GM18511 (cell line): ENCODE measurements at regions not wholly inside any gene's neighbourhood (a gene's known extent, or its start where the extent isn't known, plus 50 kb on each side); places are given as distances from the start of the nearest gene placed in this dataset.

Experiments used
- ATAC-seq: cut with Tn5 transposase; IDR thresholded peaks from one replicate; pipeline ENCODE4 v1.9.1; 2021; ENCODE audit warnings: mild to moderate bottlenecking, moderate library complexity; ENCODE audit not compliant: unreplicated experiment

- no peak for ATAC-seq
Observed at GRCh38 chr1:244191581-244191980, 140.5 kb downstream of the ZBTB18 start.

GRCh38 chr1:244192325-244192724 lies 141.2 kb downstream of the ZBTB18 start:
- no peak for ATAC-seq

- no peak for ATAC-seq
Observed at GRCh38 chr1:244196571-244197285, 145.6 kb downstream of the ZBTB18 start.

- no peak for ATAC-seq
Observed at GRCh38 chr1:244197851-244198375, 146.8 kb downstream of the ZBTB18 start.

- no peak for ATAC-seq
Observed at GRCh38 chr1:244199902-244200301, 148.8 kb downstream of the ZBTB18 start.

- ATAC-seq, result no peak
Observed at GRCh38 chr1:244200596-244200995, 149.5 kb downstream of the ZBTB18 start.

- ATAC-seq, result no peak
Observed at GRCh38 chr1:244201750-244202149, 150.7 kb downstream of the ZBTB18 start.

GRCh38 chr1:244204004-244204403 lies 152.9 kb downstream of the ZBTB18 start:
- no peak for ATAC-seq

GRCh38 chr1:244205171-244205570 lies 154.1 kb downstream of the ZBTB18 start:
- ATAC-seq, result no peak

GRCh38 chr1:244205906-244206305 lies 154.8 kb downstream of the ZBTB18 start:
- ATAC-seq, result no peak

GRCh38 chr1:244207042-244207934 lies 156.2 kb downstream of the ZBTB18 start:
- no peak for ATAC-seq

- no peak for ATAC-seq
Observed at GRCh38 chr1:244207935-244208244, 156.8 kb downstream of the ZBTB18 start.

GRCh38 chr1:244209955-244210354 lies 158.9 kb downstream of the ZBTB18 start:
- peak; percentile 55 for ATAC-seq

- no peak for ATAC-seq
Observed at GRCh38 chr1:244210884-244211558, 159.9 kb downstream of the ZBTB18 start.

- no peak for ATAC-seq
Observed at GRCh38 chr1:244211559-244211944, 160.5 kb downstream of the ZBTB18 start.

- ATAC-seq, result no peak
Observed at GRCh38 chr1:244212219-244212618, 161.1 kb downstream of the ZBTB18 start.

- ATAC-seq, result no peak
Observed at GRCh38 chr1:244212797-244213475, 161.9 kb downstream of the ZBTB18 start.

- no peak for ATAC-seq
Observed at GRCh38 chr1:244214009-244214967, 163.2 kb downstream of the ZBTB18 start.

- ATAC-seq, result no peak
Observed at GRCh38 chr1:244216836-244217235, 165.8 kb downstream of the ZBTB18 start.

- no peak for ATAC-seq
Observed at GRCh38 chr1:244217711-244218110, 166.6 kb downstream of the ZBTB18 start.
